Endodermal cell (in vitro differentiated cells): ENCODE measurements at regions not wholly inside any gene's neighbourhood (a gene's known extent, or its start where the extent isn't known, plus 50 kb on each side); places are given as distances from the start of the nearest gene placed in this dataset.

Source experiments
- DNase-seq: peaks from one replicate; pipeline ENCODE4 v3.0.0-alpha.2; 2017
- H3K27ac ChIP-seq: 2 replicates; pipeline ENCODE4 v1.5.1; 2013; ENCODE audit warnings: mild to moderate bottlenecking, low read depth, low read length, moderate library complexity
- H3K27me3 ChIP-seq: 2 replicates; pipeline ENCODE4 v1.6.1; 2013; ENCODE audit warnings: mild to moderate bottlenecking, low read length, moderate library complexity; ENCODE audit not compliant: insufficient read depth, control insufficient read depth, poor library complexity, severe bottlenecking
- H3K36me3 ChIP-seq: 2 replicates; pipeline ENCODE4 v1.7.0; 2013; ENCODE audit warnings: mild to moderate bottlenecking, low read length, moderate library complexity; ENCODE audit not compliant: control insufficient read depth, insufficient read depth
- H3K4me1 ChIP-seq: one replicate; pipeline ENCODE4 v1.7.0; 2013; ENCODE audit warnings: low read length; ENCODE audit not compliant: control insufficient read depth, insufficient read depth
- H3K4me3 ChIP-seq: 2 replicates; pipeline ENCODE4 v1.5.1; 2013; ENCODE audit warnings: mild to moderate bottlenecking, low read length, moderate library complexity
- H3K9ac ChIP-seq: 2 replicates; pipeline ENCODE4 v1.6.1; 2013; ENCODE audit warnings: mild to moderate bottlenecking, low read length, moderate library complexity; ENCODE audit not compliant: poor library complexity, severe bottlenecking; ENCODE audit errors: extremely low read depth
- H3K9me3 ChIP-seq: 2 replicates; pipeline ENCODE4 v1.6.1; 2013; ENCODE audit warnings: mild to moderate bottlenecking, low read length, moderate library complexity; ENCODE audit not compliant: control insufficient read depth
- H3K27ac Mint-ChIP-seq: 2 replicates; pipeline ENCODE4 v1.8.0; 2020; ENCODE audit warnings: mixed read lengths
- H3K27me3 Mint-ChIP-seq: 2 replicates; pipeline ENCODE4 v1.8.0; 2021; ENCODE audit warnings: mild to moderate bottlenecking, mixed read lengths; ENCODE audit not compliant: insufficient read depth
- H3K36me3 Mint-ChIP-seq: 2 replicates; pipeline ENCODE4 v1.8.0; 2020; ENCODE audit warnings: low read depth, mixed read lengths
- H3K4me1 Mint-ChIP-seq: 2 replicates; pipeline ENCODE4 v1.8.0; 2020; ENCODE audit warnings: mixed read lengths
- H3K4me3 Mint-ChIP-seq: 2 replicates; pipeline ENCODE4 v1.8.0; 2020; ENCODE audit warnings: mild to moderate bottlenecking, moderate library complexity, mixed read lengths
- H3K9me3 Mint-ChIP-seq: 2 replicates; pipeline ENCODE4 v1.8.0; 2020; ENCODE audit warnings: mild to moderate bottlenecking, mixed read lengths
- WGBS, 2 experiments: methylation state at CpG; one replicate each; pipeline versions ENCODE4 v1.1.5 to v1.1.7; 2013; ENCODE audit warnings: missing lambda C conversion rate in 2 of 2, mixed read lengths in 1 of 2; ENCODE audit not compliant: insufficient coverage in 1 of 2, insufficient read length in 1 of 2; 5-methylcytosine and 5-hydroxymethylcytosine counted together
- TF ChIP-seq, protein P1 (sequence below): fragments of 200-600 bp; sonication (generic); conservative IDR thresholded peaks from 2 replicates; pipeline ENCODE4 v1.5.0; 2021; ENCODE audit warnings: antibody characterized with exemption, mild to moderate bottlenecking

DNA sequence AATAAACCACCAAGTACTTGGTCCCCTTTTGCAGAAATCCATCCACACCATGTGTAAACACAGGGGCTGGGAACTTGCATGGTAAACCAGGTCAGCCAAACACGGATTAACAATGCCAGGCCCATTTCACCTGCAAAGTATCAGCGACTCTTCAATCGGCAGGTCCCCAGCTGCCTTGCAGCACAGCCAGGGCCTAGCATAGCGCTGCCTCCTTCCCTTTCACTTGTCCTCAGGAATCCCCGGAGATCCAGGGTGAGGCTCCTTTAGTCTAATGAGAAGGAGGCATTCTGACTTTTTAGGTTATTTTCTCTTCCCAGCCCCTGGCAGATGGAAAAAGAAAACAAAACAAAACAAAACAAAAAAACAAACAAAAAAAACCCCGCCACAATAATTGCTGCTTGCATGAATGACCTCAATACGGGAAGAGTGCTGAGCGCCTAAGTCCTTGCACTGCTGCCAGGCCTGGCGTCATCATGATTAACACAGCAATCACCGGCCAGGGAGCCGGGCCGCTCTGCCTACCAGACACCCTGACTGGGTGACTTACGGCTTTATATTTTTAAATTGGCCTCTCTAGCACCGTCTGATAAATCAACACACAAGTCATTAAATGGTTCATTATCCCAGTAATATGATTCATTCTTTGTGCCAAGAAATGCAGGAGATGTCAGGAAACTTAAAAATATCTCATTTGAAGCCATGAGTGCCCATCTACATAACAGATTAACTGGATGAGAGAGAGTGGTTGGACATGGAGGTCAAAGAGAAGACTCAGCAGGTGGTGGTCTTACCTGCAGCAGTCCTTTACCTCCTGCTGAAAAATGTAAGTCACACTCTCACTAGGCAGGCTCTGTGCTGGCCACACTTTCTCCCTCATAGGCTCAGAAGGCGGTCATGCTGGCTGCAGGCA lies 692.7 kb downstream of the UQCRFS1 start:
- no peak overlapping the region for H3K4me3 ChIP-seq
- Mint-ChIP-seq H3K27me3 (peaks cover 2% of the 10 kb centered on the region), H3K4me3 (no peak overlapping the region), H3K9me3 (peaks cover 9% of the 10 kb centered on the region), H3K27ac (no peak overlapping the region), H3K4me1 (peaks cover 10% of the 10 kb centered on the region), H3K36me3 (no peaks in the 10 kb centered on the region)
- WGBS, 2 experiments: 89 to 90% methylated on average over 11 to 15 of the region's 15 CpGs
- no peak overlapping the region for H3K9ac ChIP-seq
- no peak overlapping the region for H3K27ac ChIP-seq
- no peaks in the 10 kb centered on the region for H3K9me3 ChIP-seq
- H3K4me1 ChIP-seq: no peaks in the 10 kb centered on the region
- TF ChIP-seq, protein P1, sequence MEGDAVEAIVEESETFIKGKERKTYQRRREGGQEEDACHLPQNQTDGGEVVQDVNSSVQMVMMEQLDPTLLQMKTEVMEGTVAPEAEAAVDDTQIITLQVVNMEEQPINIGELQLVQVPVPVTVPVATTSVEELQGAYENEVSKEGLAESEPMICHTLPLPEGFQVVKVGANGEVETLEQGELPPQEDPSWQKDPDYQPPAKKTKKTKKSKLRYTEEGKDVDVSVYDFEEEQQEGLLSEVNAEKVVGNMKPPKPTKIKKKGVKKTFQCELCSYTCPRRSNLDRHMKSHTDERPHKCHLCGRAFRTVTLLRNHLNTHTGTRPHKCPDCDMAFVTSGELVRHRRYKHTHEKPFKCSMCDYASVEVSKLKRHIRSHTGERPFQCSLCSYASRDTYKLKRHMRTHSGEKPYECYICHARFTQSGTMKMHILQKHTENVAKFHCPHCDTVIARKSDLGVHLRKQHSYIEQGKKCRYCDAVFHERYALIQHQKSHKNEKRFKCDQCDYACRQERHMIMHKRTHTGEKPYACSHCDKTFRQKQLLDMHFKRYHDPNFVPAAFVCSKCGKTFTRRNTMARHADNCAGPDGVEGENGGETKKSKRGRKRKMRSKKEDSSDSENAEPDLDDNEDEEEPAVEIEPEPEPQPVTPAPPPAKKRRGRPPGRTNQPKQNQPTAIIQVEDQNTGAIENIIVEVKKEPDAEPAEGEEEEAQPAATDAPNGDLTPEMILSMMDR: no peak
- H3K36me3 ChIP-seq: no peaks in the 10 kb centered on the region
- no peak for DNase-seq
- H3K27me3 ChIP-seq: no peaks in the 10 kb centered on the region

DNA sequence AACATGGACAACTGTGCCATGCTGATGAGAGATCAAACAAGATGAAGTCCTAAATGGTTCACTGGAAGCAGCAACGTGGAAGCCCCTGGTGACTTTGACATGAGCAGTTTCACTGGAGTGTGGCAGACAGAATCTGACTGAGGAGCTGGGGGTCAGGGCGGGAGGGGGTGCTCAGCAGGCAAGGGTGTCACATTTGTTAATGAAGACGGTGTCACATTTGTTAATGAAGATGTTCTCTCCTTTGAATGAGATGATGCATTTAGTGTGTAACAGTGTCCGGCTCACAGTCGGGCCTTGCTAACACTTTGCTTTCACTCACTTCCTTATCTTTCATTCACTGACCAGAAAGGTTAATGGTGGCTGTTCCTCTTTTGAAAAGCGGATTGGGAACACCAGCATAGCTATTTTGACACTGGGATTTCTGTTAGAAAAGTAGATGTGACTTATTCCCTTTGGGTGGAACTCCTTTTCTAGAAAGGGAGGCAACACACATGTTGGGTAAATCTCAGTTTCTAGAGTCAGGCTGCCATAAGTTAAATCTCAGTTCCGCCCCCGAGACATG lies 693.7 kb downstream of the UQCRFS1 start:
- Mint-ChIP-seq H3K27ac (no peak overlapping the region), H3K4me1 (peaks cover 10% of the 10 kb centered on the region), H3K4me3 (no peak overlapping the region), H3K27me3 (no peaks in the 10 kb centered on the region), H3K9me3 (peaks cover 3% of the 10 kb centered on the region), H3K36me3 (no peaks in the 10 kb centered on the region)
- Histone ChIP-seq H3K4me1 (no peaks in the 10 kb centered on the region), H3K9ac (no peak overlapping the region), H3K4me3 (no peak overlapping the region), H3K9me3 (no peaks in the 10 kb centered on the region), H3K36me3 (no peaks in the 10 kb centered on the region), H3K27me3 (no peaks in the 10 kb centered on the region), H3K27ac (no peak overlapping the region)
- DNase-seq: no peak
- TF ChIP-seq, protein P1: no peak
- WGBS, 2 experiments: 84 to 100% methylated on average over 1 to 7 of the region's 8 CpGs

DNA sequence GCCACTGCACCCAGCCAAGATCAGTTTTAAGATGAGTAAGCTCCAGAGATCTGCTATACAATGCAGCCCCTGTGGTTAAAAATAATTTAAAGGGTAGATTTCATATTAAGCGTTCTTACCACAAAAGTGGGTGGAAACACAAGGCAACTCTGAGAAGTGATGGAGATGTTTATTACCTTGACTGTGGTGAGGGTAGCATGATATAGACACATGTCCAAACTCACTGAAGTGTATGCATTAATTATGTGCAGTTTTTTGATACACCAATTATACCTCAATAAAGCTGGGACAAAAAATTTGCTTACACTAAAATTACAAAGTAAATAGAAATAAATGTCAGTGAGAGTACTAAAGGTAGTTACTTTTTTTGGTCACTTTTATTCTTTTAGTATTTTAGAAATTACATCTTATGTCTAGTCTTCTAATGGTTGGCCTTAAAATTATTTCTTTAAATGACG lies 696.5 kb downstream of the UQCRFS1 start:
- DNase-seq: no peak
- H3K9ac ChIP-seq: no peak overlapping the region
- H3K4me1 Mint-ChIP-seq: peaks cover 9% of the 10 kb centered on the region
- no peaks in the 10 kb centered on the region for H3K36me3 Mint-ChIP-seq
- H3K9me3 Mint-ChIP-seq: peaks cover 3% of the 10 kb centered on the region
- no peak overlapping the region for H3K27ac ChIP-seq
- no peak overlapping the region for H3K27ac Mint-ChIP-seq
- TF ChIP-seq, protein P1: no peak
- H3K9me3 ChIP-seq: no peaks in the 10 kb centered on the region
- no peaks in the 10 kb centered on the region for H3K36me3 ChIP-seq
- no peaks in the 10 kb centered on the region for H3K27me3 ChIP-seq
- H3K27me3 Mint-ChIP-seq: no peaks in the 10 kb centered on the region
- 95% methylated on average over 2 of the region's 2 CpGs; no CpG with 5 or more reads in 1 of the 2 experiments for WGBS, 2 experiments
- H3K4me3 Mint-ChIP-seq: no peak overlapping the region
- no peak overlapping the region for H3K4me3 ChIP-seq
- no peaks in the 10 kb centered on the region for H3K4me1 ChIP-seq
